IPS-18c (cell line): ENCODE measurements at regions not wholly inside any gene's neighbourhood (a gene's known extent, or its start where the extent isn't known, plus 50 kb on each side); places are given as distances from the start of the nearest gene placed in this dataset.

Source experiments
- H3K4me3 ChIP-seq: 2 replicates; pipeline ENCODE4 v1.7.0; 2013; ENCODE audit warnings: low read depth, mild to moderate bottlenecking, low read length, moderate library complexity; ENCODE audit not compliant: insufficient read depth
- H3K9me3 ChIP-seq: one replicate; pipeline ENCODE4 v1.6.1; 2013; ENCODE audit warnings: mild to moderate bottlenecking, low read length, moderate library complexity; ENCODE audit not compliant: control insufficient read depth, insufficient read depth

DNA sequence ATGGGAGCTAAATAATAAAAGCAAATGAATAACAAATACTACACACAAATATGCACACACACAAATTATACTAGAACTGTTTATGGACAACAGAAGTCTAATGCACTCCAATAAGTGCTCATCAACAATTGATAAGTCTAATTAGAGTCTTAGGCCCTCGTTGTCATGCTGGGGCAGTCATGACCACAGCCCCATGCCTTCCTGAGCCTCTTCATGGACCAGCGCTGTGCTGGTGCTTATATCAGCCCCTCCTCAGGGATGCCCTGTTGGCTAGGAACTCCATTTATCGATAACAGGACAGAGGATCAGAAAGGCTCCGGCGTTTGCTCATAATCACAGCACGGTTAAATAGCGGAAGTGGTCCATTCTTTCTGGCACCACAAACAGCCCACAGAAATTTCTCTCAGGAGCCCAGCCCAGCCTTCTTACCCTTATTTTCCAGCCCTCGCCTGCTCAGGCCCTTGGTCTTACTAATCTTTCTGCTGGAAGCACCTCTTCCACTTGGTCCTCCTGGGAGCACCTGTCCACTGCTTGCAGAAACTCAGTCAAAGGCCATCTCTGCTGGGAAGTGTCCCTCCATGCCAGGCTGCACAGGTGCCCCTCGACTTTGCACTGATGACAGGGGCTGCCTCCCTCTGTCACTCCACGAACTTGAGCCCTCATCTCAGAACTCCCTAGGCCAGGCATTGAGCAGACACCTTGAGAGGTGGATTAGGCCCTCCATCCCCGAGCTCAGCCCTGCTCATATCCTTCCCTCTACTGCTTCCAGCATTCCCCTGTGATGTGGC lies 500.2 kb upstream of the HS6ST1 start:
- no peak overlapping the region for H3K4me3 ChIP-seq
- H3K9me3 ChIP-seq, result no peaks in the 10 kb centered on the region

DNA sequence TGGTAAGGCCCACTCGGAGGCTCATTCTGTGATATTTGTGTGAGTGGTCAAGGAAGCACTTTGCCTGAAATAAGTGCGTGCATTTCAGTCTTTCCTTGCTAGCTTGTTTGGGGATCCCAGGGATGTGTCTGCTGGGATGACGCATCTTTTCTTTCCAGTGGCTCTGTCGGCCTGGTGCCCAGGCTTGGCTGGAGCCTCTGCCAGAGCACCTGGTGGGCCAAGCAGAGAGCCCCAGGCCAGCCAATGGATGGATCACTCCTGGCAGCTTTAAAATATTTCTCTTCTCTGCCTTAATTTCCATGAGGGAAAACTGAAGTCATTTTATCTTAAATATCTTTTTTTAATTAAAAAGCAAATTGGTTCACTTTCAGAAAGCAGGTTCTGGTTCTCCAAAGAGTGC lies 501.8 kb upstream of the HS6ST1 start:
- Histone ChIP-seq H3K4me3 (no peak overlapping the region), H3K9me3 (no peaks in the 10 kb centered on the region)

DNA sequence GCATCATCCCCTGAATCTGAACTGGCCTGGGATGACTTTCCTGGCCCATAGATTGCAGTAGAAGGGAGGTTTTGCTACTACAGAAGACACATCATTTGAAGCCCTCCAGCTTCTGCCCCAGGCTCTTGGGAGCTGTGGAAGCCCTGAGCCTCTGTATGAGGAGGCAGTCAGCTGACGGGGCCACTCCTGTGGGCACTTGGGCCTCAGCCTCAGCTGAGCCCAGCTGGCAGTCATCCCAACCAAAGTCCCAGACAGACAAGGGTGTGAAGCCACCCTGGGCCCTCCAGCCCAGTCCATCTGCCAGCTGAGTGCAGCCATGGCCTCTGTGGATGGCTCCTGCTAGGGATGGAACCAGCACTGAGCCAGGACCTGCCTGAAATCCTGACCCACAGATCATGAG lies 502.3 kb upstream of the HS6ST1 start:
- Histone ChIP-seq H3K4me3 (no peak overlapping the region), H3K9me3 (no peaks in the 10 kb centered on the region)

DNA sequence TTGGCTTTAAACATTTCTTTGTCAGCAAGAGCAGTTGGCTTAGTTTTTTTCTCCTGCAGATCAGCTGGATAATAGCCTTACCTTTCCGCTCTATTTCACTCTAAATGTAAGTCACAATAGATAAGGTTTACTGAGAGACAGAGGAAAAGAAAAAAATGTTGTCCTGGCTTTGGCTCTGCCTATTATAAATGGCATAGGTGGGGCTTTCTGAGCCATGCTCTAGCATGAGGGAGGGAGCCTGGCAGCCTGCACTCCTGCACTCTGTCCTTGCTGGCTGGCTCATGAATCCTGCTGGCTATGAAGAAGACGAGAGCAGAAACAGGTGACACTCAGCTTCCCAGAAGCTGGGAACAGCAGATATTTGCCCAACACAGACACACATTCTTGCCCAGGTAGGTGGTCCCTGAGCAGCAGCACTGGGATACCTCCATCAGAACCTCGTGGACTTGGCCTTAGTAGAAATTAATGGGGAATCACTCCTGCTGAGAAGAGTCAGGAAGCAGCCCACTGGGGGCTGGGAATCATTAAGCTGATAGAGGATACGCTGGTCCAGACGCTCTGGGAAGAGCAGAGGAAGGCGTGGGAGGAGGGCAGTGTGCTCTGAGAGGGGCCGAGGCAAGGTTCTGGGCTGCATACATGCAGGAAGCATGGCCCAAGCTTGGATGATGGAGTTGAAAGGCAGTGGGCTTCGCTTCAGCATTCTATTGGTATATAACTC lies 514.4 kb upstream of the HS6ST1 start:
- no peak overlapping the region for H3K4me3 ChIP-seq
- no peaks in the 10 kb centered on the region for H3K9me3 ChIP-seq

DNA sequence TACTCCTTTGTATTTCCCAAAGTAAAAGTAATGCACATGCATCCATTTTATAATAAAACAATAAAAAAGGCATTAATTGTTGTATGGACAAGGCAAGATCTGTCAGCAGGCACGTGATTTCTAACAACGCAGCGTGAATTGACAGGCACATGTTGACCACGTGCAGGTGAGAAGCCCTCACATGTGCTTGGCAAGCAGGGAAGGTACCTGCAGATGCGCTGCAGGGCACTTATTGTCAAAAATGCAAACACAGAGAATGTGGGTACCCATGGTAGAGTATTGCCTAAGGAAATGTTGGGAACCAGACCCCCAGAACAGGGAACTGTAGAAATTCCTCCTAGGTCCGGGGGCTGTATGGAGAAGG lies 515.0 kb upstream of the HS6ST1 start:
- Histone ChIP-seq H3K9me3 (no peaks in the 10 kb centered on the region), H3K4me3 (no peak overlapping the region)

DNA sequence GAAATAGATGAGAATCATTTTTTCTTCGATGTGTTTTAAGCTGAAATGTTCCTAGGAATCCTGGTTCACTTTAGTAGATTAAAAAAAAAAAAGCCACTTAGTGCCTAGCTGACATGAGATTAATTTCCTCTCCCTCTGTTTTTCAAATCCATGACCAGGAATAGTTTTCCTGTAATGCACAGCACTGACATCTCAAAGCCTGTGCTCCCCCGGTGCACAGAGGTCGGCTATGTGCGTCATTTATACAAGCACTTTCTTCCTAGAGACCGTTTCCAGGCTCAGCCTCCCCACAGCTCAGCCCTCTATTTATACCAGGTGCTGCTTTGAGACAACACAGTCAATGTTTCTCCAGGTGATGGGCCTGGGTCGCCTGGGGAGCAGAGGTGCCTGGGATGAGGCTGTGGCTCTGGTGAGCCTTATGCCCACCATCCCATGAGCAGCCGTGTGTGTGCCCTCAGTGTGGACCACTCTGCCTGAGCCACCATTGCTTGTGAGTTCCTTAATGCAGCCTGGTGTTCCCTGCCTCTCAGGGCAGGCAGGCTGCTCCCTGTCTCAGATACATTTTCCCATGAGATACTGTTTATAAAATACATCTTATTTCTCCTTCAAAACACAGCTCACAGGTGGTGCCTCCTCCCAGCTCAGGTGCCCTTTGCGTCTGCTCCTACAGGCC lies 515.7 kb upstream of the HS6ST1 start:
- Histone ChIP-seq H3K9me3 (no peaks in the 10 kb centered on the region), H3K4me3 (no peak overlapping the region)

DNA sequence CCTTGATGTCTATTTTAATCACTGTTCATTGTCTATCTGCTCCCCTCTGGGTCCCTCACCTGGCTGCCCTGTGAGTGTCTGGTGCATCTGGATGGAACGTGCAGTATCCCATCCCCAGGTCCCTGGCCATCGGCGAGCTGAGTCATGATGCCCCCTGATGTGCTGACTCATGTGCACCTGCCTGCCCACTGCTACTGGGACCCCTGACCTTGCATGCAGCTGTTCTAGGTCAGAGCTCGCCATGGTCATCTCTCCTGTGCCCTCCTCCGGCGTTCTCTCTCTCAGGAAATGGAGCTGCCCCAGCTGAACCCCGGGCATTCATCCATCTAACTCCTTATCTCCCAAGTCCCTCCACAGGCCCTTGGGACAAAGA lies 516.2 kb upstream of the HS6ST1 start:
- Histone ChIP-seq H3K9me3 (no peaks in the 10 kb centered on the region), H3K4me3 (no peak overlapping the region)

DNA sequence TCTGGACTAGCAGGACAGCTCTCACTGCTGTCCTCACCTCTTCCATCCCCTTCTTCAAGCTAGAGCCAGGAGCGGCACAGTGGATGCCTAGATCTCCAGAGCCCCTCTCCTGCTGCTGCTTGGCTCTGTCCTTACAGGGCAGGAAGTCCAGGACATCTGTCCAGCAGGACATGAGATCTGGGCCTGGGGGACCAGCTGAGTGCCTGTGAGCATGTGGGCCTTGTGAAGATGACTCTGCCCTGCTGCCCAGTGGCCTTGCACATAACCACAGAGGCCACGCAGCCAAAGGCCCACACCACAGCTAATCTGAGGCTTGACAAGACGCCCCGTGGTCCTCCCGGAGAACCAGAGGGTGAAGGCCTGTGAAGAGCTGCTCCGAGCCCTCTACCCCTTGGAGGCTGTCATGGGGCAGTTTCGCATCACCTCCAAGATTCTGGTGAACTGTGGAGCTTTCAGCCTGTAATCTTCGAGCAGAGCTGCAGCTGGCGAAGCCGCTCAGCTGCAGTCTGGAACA lies 516.7 kb upstream of the HS6ST1 start:
- Histone ChIP-seq H3K4me3 (no peak overlapping the region), H3K9me3 (no peaks in the 10 kb centered on the region)

DNA sequence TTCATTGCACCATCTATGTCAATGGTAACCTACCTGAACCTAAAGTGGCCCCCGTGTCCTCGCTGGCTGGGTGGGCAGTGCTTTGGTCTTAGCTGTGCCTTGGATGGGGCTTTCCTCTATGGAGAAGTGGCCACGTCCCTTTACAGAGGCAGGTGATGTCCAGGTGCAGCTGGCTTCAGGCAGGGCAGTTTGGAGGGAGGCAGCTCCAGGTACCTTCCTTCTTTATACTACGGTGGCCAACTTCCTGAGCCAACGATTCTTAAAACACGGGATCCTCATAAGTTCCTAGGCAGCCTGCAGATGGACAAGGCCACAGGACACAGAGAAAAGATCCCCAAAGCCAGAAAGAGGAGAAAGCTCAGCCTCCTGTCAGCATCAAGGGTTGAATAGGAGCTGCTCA lies 517.3 kb upstream of the HS6ST1 start:
- no peak overlapping the region for H3K4me3 ChIP-seq
- H3K9me3 ChIP-seq, result no peaks in the 10 kb centered on the region

DNA sequence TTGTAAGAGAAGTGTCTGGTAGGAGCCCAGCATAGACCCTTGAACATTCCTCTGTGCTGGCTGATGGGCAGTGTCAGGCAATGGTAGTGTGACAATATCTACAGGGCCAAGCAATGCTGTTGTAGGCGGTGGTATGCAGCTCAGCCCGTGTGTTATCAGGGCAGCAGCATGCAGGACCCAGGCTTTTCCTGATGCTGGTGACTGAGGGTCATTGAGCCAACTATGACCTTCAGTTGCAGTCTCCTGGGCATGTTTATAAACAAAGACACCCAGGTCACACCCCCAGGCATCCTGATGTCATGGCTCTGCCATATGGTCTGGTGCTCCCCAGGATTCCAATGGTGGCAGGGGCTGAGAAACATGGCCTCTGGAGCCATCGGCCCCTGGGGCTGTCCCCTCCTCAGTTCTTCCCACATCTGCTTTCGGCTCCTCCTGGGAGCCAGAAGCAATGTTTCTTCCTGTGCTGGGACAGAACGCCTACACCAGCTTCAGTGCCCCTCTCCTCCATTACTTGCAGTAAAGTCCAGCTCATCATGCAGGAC lies 518.0 kb upstream of the HS6ST1 start:
- no peak overlapping the region for H3K4me3 ChIP-seq
- H3K9me3 ChIP-seq, result no peaks in the 10 kb centered on the region

DNA sequence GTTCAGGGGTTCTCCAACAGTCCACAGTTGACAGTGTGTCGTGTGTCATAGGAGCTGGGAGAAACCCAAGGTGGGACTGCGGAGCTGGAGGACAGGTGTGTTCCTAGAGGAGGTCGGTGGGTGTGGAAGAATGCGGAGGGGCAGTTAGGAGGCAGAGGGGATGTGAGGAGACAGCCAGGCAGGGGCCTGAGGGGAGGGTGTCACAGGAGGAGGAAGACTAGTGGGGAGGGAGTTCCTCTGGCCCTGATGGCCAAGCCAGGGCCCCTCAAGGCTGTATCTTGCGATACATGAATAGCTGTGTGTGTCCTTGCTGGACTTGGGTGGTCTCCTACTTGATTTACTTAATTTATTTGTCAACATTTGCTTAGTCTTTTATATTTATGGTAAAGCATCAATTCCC lies 519.6 kb upstream of the HS6ST1 start:
- H3K9me3 ChIP-seq, result no peaks in the 10 kb centered on the region
- no peak overlapping the region for H3K4me3 ChIP-seq

DNA sequence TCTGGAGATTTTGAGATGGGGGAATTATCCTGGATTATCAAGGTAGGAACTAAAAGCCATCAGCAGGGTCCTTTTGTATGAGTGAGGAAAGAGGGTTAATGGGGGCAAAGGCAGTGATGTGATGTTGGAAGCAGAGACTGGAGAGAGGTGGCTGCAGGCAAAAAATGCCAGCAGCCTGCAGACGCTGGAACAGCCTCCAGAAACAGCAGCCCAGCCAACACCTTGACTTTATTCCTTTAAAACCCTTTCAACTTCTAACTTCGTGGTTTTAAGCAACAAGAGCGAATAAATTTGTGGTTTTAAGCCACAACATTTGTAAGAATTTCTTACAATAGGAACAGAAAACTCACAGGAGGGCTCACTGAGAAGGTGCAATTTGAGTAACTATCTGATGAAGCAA lies 523.1 kb upstream of the HS6ST1 start:
- Histone ChIP-seq H3K4me3 (no peak overlapping the region), H3K9me3 (no peaks in the 10 kb centered on the region)

DNA sequence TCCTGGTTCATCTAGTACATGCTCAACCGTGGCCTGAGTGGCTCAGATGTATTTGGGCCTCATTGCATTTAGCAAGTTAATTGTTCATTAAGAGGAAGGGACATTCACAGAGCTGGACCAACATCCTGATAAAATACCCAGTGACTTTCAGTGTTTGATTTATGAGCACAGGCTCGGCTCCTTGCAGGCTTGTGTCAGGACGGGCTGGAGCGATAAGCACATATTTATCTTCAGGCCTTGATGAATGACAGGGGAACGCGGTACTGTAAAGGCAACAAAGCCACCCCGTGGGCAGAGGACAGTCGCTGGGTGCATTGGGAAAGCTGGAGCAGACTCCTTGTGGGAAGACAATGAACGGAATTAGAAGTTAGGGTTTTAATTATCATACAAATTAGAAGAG lies 548.6 kb upstream of the HS6ST1 start:
- peaks cover 2% of the 10 kb centered on the region for H3K9me3 ChIP-seq
- H3K4me3 ChIP-seq, result no peak overlapping the region

DNA sequence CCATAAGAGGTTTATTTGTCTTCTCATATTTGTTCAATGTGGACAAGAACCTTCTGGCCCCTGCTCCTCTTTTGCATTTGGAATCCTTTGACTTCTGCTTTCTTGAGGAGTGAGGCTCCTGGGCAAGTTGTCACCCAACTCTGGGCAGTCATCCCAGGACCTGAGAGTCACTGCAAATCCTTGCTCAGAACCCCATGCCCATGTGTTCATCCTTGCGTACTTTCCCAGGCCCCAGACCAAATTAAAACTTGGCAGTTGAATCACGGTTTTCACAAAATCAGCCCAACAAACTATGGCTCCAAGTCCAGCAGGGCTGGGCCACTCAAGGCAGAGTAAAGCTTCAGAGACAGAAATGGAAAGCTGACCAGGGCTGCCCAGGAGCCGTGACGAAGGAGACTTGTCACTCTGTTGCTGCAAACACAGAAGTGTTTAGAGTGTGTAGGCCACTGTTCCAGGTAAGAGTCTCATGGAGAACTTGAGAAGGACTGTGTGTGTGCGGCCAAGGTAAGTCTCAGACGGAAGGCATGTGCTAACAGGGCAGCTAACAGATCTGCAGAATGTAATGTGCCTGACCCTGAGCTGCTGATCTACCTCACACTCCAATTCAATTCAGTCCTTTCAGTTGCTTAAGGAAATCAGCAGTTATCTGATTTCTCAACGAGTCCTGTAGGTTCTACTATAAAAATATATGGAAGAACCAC lies 549.4 kb upstream of the HS6ST1 start:
- Histone ChIP-seq H3K4me3 (no peak overlapping the region), H3K9me3 (peaks cover 2% of the 10 kb centered on the region)

DNA sequence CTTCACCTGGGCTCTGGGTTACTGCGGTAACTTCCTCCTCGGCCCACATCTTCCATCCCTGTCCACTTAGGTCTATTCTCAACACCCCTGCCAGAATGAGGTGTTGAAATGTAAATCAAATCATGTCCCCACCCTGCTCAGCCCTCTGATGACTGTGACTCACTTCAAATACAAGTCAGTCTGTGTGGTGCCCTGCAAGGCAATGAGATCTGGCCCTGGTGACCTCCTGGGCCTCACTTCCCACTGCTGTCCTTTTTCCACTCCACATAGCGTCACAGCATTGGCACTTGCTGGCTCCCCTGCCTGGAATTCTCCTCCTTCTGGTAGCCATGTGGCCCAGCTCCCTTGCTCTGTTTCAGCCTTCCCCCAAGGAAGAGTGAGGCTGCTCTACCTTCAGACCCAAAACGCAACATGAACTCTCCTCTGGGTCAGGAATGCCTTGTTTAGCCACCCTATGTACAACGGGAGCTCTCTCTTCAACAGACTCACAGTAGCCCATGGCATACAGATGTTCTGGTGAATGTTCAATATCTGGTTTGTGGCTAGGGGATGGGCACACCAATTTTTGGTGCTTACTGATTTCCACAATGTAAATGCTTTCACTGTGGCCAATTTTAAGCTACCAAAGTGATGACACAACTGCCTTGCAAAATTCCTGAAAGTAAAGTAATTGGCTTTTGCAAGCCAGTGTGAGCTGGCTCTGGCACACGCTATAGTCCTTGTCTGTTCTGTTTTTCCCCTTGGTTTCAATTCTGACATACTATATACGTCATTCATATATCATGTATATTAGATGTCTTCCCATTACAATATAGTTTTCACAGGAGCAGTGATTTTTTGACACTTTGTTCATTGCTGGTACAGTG lies 550.3 kb upstream of the HS6ST1 start:
- peaks cover 2% of the 10 kb centered on the region for H3K9me3 ChIP-seq
- no peak overlapping the region for H3K4me3 ChIP-seq

DNA sequence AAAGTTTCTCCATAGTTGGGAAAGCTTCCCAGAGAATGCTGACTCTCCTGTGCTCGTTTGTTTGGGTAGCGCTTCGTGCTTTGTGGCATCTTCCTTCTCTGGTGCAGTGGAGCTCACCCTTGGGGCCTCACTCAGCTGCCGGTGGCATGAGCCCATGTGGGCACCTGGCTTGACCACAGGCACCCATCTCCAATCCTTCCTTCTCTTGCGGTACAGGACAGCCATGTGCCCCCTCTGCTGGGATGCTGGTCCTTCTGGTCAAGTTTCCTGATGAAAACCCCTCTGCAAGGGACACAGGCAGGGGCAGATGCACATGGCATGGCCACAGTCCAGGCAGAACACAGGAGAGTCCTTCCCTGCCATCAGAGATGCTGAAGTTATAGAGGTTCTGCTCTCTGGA lies 555.9 kb upstream of the HS6ST1 start:
- H3K9me3 ChIP-seq, result no peaks in the 10 kb centered on the region
- H3K4me3 ChIP-seq, result no peak overlapping the region
